Gastrocnemius medialis (tissue), 4 donors: ENCODE measurements at regions not wholly inside any gene's neighbourhood (a gene's known extent, or its start where the extent isn't known, plus 50 kb on each side); places are given as distances from the start of the nearest gene placed in this dataset.

Experiments used
- ATAC-seq, 2 donors: fragments of 150-250 bp; one replicate each; pipeline ENCODE4 v1.9.1; 2016
- DNase-seq, 2 donors: peaks; one replicate each; pipeline ENCODE4 v3.0.0-alpha.2; 2019
- H3K27ac ChIP-seq, 4 donors: fragments of 200-600 bp; sonication (generic); 1 replicate in 1 of 4; 2 replicates in 3 of 4; pipeline ENCODE4 v1.5.1; 2016 to 2018; ENCODE audit warnings: mild to moderate bottlenecking in 2 of 4, moderate library complexity in 1 of 4
- H3K27me3 ChIP-seq, 3 donors: fragments of 200-600 bp; sonication (generic) in 2 of 3; 1 replicate in 1 of 3; 2 replicates in 2 of 3; pipeline versions ENCODE4 v1.5.1 to v1.6.0; 2016 to 2019; ENCODE audit warnings: mild to moderate bottlenecking in 1 of 3, moderate library complexity in 1 of 3
- H3K36me3 ChIP-seq, 2 donors: fragments of 200-600 bp; sonication (generic) in 1 of 2; one replicate each; pipeline ENCODE4 v1.5.1; 2017 to 2018
- H3K4me1 ChIP-seq, 2 donors: fragments of 200-600 bp; sonication (generic) in 1 of 2; one replicate each; pipeline ENCODE4 v1.5.1; 2016 to 2017; ENCODE audit warnings: mild to moderate bottlenecking in 2 of 2
- H3K4me3 ChIP-seq, 4 donors: fragments of 200-600 bp; sonication (generic) in 3 of 4; 1 replicate in 1 of 4; 2 replicates in 3 of 4; pipeline ENCODE4 v1.5.1; 2016 to 2019; ENCODE audit warnings: mild to moderate bottlenecking in 2 of 4
- H3K9me3 ChIP-seq, 3 donors: fragments of 200-600 bp; sonication (generic) in 2 of 3; 1 replicate in 1 of 3; 2 replicates in 2 of 3; pipeline ENCODE4 v1.5.1; 2016 to 2019
- CTCF ChIP-seq, 5 experiments: fragments of 450-650 bp in 3 of 5; fragments of 200-600 bp in 2 of 5; sonication (generic) in 2 of 5; IDR thresholded peaks in 4 of 5; conservative IDR thresholded peaks in 1 of 5; 1 replicate in 4 of 5; 2 replicates in 1 of 5; pipeline ENCODE4 v1.5.1; 2016 to 2019; ENCODE audit warnings: antibody characterized with exemption in 5 of 5, mild to moderate bottlenecking in 3 of 5, moderate library complexity in 3 of 5
- POLR2A ChIP-seq, 2 donors: fragments of 450-650 bp; IDR thresholded peaks; one replicate each; pipeline ENCODE4 v1.6.1; 2017; ENCODE audit warnings: antibody characterized with exemption in 2 of 2, mild to moderate bottlenecking in 2 of 2, moderate library complexity in 2 of 2
- in situ Hi-C, 4 donors: fragments of 200-750 bp; cut with MboI; loops; one replicate each; pipeline versions ENCODE4 v1.15.0 to v1.8.0; 2017; ENCODE audit warnings: low sequenced_read_pairs in 4 of 4
- intact Hi-C: fragments of 100-400 bp; cut with DNase I; formaldehyde crosslinking; loops from one replicate; pipeline ENCODE4 v1.15.1; 2023; ENCODE audit warnings: low total_unique reads

DNA sequence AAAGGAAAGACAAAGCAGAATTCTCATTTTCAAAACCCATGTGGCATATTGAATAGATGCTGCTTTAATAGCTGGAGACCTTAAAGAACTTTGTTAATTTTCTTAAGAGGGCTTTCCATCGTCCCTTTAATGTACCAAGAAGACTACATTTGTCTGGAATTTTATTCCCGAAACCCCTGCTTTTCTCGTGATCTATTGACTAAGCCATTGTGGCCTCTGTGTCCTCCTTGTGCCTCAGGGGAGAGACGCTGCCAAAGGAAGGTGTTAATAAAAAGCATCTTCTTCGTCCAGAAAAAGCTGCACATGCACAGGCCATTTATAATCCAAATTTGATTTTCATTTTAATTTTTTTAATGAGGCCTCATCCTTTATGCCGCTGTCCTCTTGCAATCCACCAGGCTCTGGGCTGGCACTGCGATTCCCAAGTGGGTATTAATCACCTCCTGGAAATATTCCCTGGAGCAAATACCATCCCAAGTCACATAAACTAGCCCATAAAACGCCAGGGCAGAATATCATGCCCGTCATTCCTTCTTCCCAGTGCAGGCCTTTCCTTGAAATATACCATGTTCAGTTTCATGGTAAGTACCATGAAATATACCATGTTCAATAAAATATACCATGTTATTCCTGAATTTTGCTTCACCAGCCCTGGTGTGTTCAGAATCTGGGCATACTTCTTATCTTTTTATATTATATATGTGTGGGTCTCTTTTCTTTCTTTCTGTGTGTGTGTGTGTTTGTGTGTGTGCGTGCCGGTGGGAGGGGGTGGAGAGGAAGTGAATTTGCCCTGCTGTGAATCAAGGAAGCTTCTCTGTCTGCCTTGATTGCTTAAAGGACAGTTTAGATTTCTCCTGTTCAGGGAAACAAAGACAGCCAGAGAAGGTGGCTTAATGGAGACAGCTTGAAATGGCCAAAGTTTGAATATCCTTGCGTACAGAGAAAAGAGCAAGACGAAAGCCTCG lies 147.6 kb downstream of the PHETA1 start:
- no peaks in the 10 kb centered on the region for H3K4me1 ChIP-seq
- peaks cover 0 to 3% (median 0%) of the 10 kb centered on the region in 3 donors for H3K27me3 ChIP-seq
- TF ChIP-seq POLR2A (IDR thresholded peaks at IDR 0.05) (no peak), CTCF (IDR thresholded peaks at IDR 0.05 in 4 of 5, conservative IDR thresholded peaks at IDR 0.05 in 1 of 5) (no peak)
- no peak overlapping the region for H3K27ac ChIP-seq
- DNase-seq: no peak
- no peaks in the 10 kb centered on the region for H3K36me3 ChIP-seq
- in situ Hi-C loops (no loop called here), intact Hi-C loops (no loop called here)
- H3K4me3 ChIP-seq: no peak overlapping the region
- ATAC-seq: no peak
- no peaks in the 10 kb centered on the region for H3K9me3 ChIP-seq

DNA sequence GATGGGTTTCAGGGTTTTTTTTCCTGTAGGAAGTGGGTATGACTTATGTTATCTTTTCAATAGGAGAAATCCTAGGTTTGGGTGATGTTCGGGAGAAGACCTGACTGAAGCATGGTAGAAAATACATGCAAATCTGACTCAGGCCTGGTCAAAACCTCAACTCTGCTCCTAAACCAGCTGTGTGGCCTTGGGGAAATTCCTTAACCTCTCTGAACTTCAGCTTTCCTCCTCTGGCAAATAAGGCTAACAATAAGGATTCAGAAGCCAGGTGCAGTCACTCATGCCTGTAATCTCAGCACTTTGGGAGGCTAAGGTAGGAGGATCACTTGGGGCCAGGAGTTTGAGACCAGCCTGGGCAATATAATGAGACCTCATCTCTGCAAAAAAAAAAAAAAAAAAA lies 148.5 kb downstream of the PHETA1 start:
- DNase-seq (no peak), ATAC-seq (no peak)
- no peaks in the 10 kb centered on the region for H3K9me3 ChIP-seq
- no peaks in the 10 kb centered on the region for H3K4me1 ChIP-seq
- in situ Hi-C loops (no loop called here), intact Hi-C loops (no loop called here)
- TF ChIP-seq POLR2A (IDR thresholded peaks at IDR 0.05) (no peak), CTCF (IDR thresholded peaks at IDR 0.05 in 4 of 5, conservative IDR thresholded peaks at IDR 0.05 in 1 of 5) (no peak)
- H3K27ac ChIP-seq: no peak overlapping the region
- no peaks in the 10 kb centered on the region for H3K36me3 ChIP-seq
- H3K27me3 ChIP-seq: peaks cover 0 to 3% (median 0%) of the 10 kb centered on the region in 3 donors
- no peak overlapping the region for H3K4me3 ChIP-seq

GRCh38 chr12:111219440-111219839 lies 149.5 kb downstream of the PHETA1 start:
- TF ChIP-seq CTCF (IDR thresholded peaks at IDR 0.05 in 4 of 5, conservative IDR thresholded peaks at IDR 0.05 in 1 of 5) (no peak), POLR2A (IDR thresholded peaks at IDR 0.05) (no peak)
- in situ Hi-C loops: no loop called here
- no peak for ATAC-seq
- intact Hi-C loops: no loop called here
- Histone ChIP-seq H3K4me3 (no peak overlapping the region), H3K27ac (no peak overlapping the region), H3K36me3 (no peaks in the 10 kb centered on the region), H3K9me3 (no peaks in the 10 kb centered on the region), H3K4me1 (no peaks in the 10 kb centered on the region), H3K27me3 (peaks cover 0 to 3% (median 0%) of the 10 kb centered on the region in 3 donors)
- DNase-seq: no peak

- Histone ChIP-seq H3K4me3 (no peak overlapping the region), H3K4me1 (no peaks in the 10 kb centered on the region), H3K27me3 (peaks cover 0 to 6% (median 0%) of the 10 kb centered on the region in 3 donors), H3K36me3 (no peaks in the 10 kb centered on the region), H3K9me3 (no peaks in the 10 kb centered on the region), H3K27ac (no peak overlapping the region)
- TF ChIP-seq POLR2A (IDR thresholded peaks at IDR 0.05) (no peak), CTCF (IDR thresholded peaks at IDR 0.05 in 4 of 5, conservative IDR thresholded peaks at IDR 0.05 in 1 of 5) (no peak)
- in situ Hi-C loops (no loop called here), intact Hi-C loops (no loop called here)
- no peak for DNase-seq
- ATAC-seq: no peak
Measured at GRCh38 chr12:111218499-111218898, 150.4 kb downstream of the PHETA1 start.
